HG02642 (cell line): ENCODE measurements at regions not wholly inside any gene's neighbourhood (a gene's known extent, or its start where the extent isn't known, plus 50 kb on each side); places are given as distances from the start of the nearest gene placed in this dataset.
"Not testable (repeated sequence)": the region's sequence is repeated elsewhere in the genome, so short reads cannot be mapped to it uniquely, and the experiment has no call there.

Source experiments
- ATAC-seq: cut with Tn5 transposase; IDR thresholded peaks from one replicate; pipeline ENCODE4 v1.9.1; 2021; ENCODE audit warnings: mild to moderate bottlenecking; ENCODE audit not compliant: unreplicated experiment, poor library complexity

- ATAC-seq = no peak
These were observed 158.4 kb upstream of the SRD5A2 start for GRCh38 chr2:31739161-31739560.

GRCh38 chr2:31736695-31737454 lies 156.1 kb upstream of the SRD5A2 start:
- no peak for ATAC-seq

- ATAC-seq = no peak
These were observed 155.0 kb upstream of the SRD5A2 start for GRCh38 chr2:31735716-31736115.

- no peak for ATAC-seq
These were observed 148.8 kb upstream of the SRD5A2 start for GRCh38 chr2:31729442-31730092.

- no peak for ATAC-seq
These were observed 148.3 kb upstream of the SRD5A2 start for GRCh38 chr2:31729065-31729439.

- no peak for ATAC-seq
These were observed 147.8 kb upstream of the SRD5A2 start for GRCh38 chr2:31728406-31729064.

- no peak for ATAC-seq
These were observed 145.7 kb upstream of the SRD5A2 start for GRCh38 chr2:31726457-31726856.

- no peak for ATAC-seq
These were observed 144.7 kb upstream of the SRD5A2 start for GRCh38 chr2:31725444-31725843.

- no peak for ATAC-seq
These were observed 131.0 kb upstream of the SRD5A2 start for GRCh38 chr2:31711737-31712136.

- no peak for ATAC-seq
These were observed 129.4 kb upstream of the SRD5A2 start for GRCh38 chr2:31710121-31710520.

- ATAC-seq = no peak
These were observed 127.3 kb upstream of the SRD5A2 start for GRCh38 chr2:31707992-31708391.

- no peak for ATAC-seq
These were observed 123.9 kb upstream of the SRD5A2 start for GRCh38 chr2:31704561-31705212.

- no peak for ATAC-seq
These were observed 122.5 kb upstream of the SRD5A2 start for GRCh38 chr2:31703253-31703652.

GRCh38 chr2:31698722-31699121 lies 118.0 kb upstream of the SRD5A2 start:
- no peak for ATAC-seq

GRCh38 chr2:31696068-31696467 lies 115.3 kb upstream of the SRD5A2 start:
- no peak for ATAC-seq

- no peak for ATAC-seq
These were observed 113.7 kb upstream of the SRD5A2 start for GRCh38 chr2:31694444-31694843.

- no peak for ATAC-seq
These were observed 113.1 kb upstream of the SRD5A2 start for GRCh38 chr2:31693882-31694281.

- no peak for ATAC-seq
These were observed 107.5 kb upstream of the SRD5A2 start for GRCh38 chr2:31688282-31688681.

GRCh38 chr2:31683506-31683905 lies 102.8 kb upstream of the SRD5A2 start:
- not testable (repeated sequence) for ATAC-seq

GRCh38 chr2:31675485-31675901 lies 94.8 kb upstream of the SRD5A2 start:
- ATAC-seq = no peak

GRCh38 chr2:31674446-31674845 lies 93.7 kb upstream of the SRD5A2 start:
- no peak for ATAC-seq
